ENCODE measurements at regions not wholly inside any gene's neighbourhood (a gene's known extent, or its start where the extent isn't known, plus 50 kb on each side); places are given as distances from the start of the nearest gene placed in this dataset.

DNA sequence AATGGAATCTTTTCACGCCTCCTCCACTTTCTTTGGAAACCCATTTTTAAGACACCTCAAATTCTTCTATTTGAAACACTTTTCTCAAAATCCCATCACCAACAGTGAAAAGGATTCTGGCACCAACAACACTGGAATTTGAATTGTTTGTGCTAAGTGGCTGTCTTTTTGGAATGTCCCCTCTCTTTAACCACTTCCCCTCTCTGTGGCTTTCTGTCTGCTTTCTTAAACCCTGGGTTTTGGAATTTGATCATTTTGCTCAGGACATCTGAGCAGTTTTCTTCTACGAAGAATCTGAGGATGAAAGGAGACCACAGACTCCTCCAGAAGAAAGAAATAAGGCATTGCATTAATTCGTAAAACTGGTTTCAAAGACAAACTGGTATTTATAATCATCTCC, 89.0 kb downstream of the MXRA5 start:
- TF ChIP-seq EZH2 (IDR thresholded peaks at IDR 0.05; ENCODE audit: insufficient read depth, poor library complexity, severe bottlenecking) (no peak), EZH2phosphoT487 (IDR thresholded peaks at IDR 0.05; ENCODE audit: insufficient read depth, low read depth) (no peak)

All from GM23248 (cell line).